ENCODE measurements at regions not wholly inside any gene's neighbourhood (a gene's known extent, or its start where the extent isn't known, plus 50 kb on each side); places are given as distances from the start of the nearest gene placed in this dataset.

GRCh38 chr3:75110741-75111140 is 496.3 kb upstream of the CNTN3 start:
- no peak for ATAC-seq (ENCODE audit: low FRiP score)
- no peak for TF ChIP-seq CTCF (IDR thresholded peaks at IDR 0.05)

DNA sequence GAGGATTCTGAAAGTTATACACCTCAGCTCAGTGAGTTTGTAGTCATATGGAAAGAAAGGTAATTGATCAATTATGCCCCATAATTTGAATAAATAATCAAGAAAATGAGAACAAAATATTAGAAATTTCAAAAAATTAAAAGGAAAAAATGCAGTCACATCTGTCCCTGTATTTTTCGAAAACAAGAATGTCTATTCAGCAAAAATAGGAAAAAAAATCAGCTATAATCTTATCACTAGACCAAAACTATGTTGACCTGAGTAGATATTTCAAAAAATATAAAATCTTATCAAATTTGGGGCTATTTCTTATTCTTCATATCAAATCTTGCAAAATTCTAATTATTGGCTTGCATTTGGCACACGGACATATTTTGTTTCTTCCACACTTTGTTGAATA is 501.2 kb upstream of the CNTN3 start:
- no peak for ATAC-seq (ENCODE audit: low FRiP score)
- TF ChIP-seq CTCF (IDR thresholded peaks at IDR 0.05): no peak
- no peak for DNase-seq (ENCODE audit: low spot score)

More at GRCh38 chr3:75110741-75111140, 496.3 kb upstream of the CNTN3 start:
- no peak for DNase-seq (ENCODE audit: low spot score)

DNA sequence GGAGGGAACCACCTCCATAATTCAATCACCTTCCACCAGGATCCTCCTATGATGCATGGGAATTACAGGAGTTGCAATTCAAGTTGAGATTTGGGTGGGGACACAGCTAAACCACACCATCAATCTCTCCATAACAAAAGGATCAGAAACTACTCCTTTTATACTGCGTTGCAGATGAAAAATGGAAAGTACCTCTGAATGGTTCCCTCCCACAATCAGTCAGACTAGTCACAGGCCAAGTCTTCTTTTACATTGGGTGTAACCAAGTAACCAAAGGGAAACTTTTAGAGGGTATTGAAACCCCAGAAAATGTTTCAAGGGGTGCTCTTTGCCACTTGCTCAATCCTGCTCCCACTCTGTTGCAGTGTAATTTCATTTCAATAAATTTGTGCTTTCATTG is 504.3 kb upstream of the CNTN3 start:
- no peak for TF ChIP-seq CTCF (IDR thresholded peaks at IDR 0.05)
- ATAC-seq (ENCODE audit: low FRiP score) (no peak), DNase-seq (ENCODE audit: low spot score) (no peak)

DNA sequence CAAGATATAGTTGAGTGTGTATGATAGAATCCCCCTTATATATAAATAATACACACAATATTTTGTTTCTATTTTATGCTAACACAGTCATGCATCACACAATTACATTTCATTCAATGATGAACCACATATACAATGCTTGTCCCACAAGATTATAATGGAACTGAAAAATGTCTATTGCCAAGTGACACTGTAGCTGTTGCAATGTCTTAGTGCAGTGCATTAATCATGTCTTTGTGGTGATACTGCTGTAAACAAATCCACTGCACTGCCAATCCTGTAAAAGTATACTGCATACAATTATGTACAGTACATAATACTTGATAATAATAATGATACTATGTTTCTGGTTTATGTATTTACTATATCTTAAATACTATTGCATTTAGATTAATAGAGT is 512.1 kb upstream of the CNTN3 start:
- no peak for TF ChIP-seq CTCF (IDR thresholded peaks at IDR 0.05)
- ATAC-seq (ENCODE audit: low FRiP score) (no peak), DNase-seq (ENCODE audit: low spot score) (no peak)

- ATAC-seq (ENCODE audit: low FRiP score): no peak
- no peak for DNase-seq (ENCODE audit: low spot score)
- TF ChIP-seq CTCF (IDR thresholded peaks at IDR 0.05): no peak
Observed at GRCh38 chr3:75129101-75129500, 514.6 kb upstream of the CNTN3 start.

- DNase-seq (ENCODE audit: low spot score) (no peak), ATAC-seq (ENCODE audit: low FRiP score) (no peak)
- no peak for TF ChIP-seq CTCF (IDR thresholded peaks at IDR 0.05)
Observed at GRCh38 chr3:75136100-75136897, 521.8 kb upstream of the CNTN3 start.

DNA sequence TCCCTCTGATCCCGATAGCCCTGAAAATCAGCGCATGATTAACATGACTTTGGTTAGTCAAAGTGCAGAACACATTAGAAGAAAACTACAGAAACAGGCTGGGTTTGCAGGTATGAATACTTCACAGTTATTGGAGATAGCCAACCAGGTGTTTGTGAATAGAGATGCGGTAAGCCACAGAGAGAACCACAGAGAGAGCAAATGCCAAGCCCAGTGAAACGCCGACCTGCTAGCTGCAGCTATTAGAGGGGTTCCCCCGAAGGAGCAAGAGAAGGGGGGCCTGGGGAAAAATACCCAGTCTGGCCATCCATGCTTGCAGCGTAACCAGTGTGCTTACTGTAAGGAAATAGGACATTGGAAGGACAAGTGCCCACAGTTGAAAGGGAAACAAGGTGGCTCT is 523.9 kb upstream of the CNTN3 start:
- TF ChIP-seq CTCF (IDR thresholded peaks at IDR 0.05): no peak
- DNase-seq (ENCODE audit: low spot score) (no peak), ATAC-seq (ENCODE audit: low FRiP score) (no peak)
